HepG2 (cell line): ENCODE measurements at regions not wholly inside any gene's neighbourhood (a gene's known extent, or its start where the extent isn't known, plus 50 kb on each side); places are given as distances from the start of the nearest gene placed in this dataset.

ENCODE experiments used
- DNMT1 ChIP-seq: sonication (generic); formaldehyde crosslinking; IDR thresholded peaks from 2 replicates; pipeline ENCODE4 v1.5.1; 2020; ENCODE audit warnings: mild to moderate bottlenecking, missing genetic modification reagents
- FOXA1 ChIP-seq, 2 experiments: fragments of 450-650 bp in 1 of 2; sonication (generic) in 1 of 2; formaldehyde crosslinking in 1 of 2; IDR thresholded peaks; 2 replicates each; pipeline versions ENCODE4 v1.4.0 to v1.6.1; 2016 to 2020; ENCODE audit warnings: missing genetic modification reagents in 1 of 2
- HDAC1 ChIP-seq: sonication (generic); formaldehyde crosslinking; IDR thresholded peaks from 2 replicates; pipeline ENCODE4 v1.5.1; 2020; ENCODE audit warnings: mild to moderate bottlenecking, missing genetic modification reagents
- JUND ChIP-seq: sonication (generic); formaldehyde crosslinking; IDR thresholded peaks from 2 replicates; pipeline ENCODE4 v1.8.0; 2022; ENCODE audit warnings: mild to moderate bottlenecking, missing genetic modification reagents
- KAT8 ChIP-seq: IDR thresholded peaks from 2 replicates; pipeline ENCODE4 v1.6.1; 2016; ENCODE audit warnings: missing genetic modification reagents, missing compliant biosample characterization
- MXI1 ChIP-seq: IDR thresholded peaks from 3 replicates; pipeline ENCODE4 v1.6.1; 2012; ENCODE audit warnings: low read depth, low read length, inconsistent platforms, borderline replicate concordance
- NAIF1 ChIP-seq: sonication (generic); formaldehyde crosslinking; IDR thresholded peaks from 2 replicates; pipeline ENCODE4 v1.5.0; 2020; ENCODE audit warnings: mild to moderate bottlenecking, missing genetic modification reagents, borderline replicate concordance
- NCOR1 ChIP-seq: fragments of 200-600 bp; sonication (generic); IDR thresholded peaks from 2 replicates; pipeline ENCODE4 v1.7.0; 2017; ENCODE audit warnings: antibody characterized with exemption, low read length, borderline replicate concordance
- RBAK ChIP-seq: sonication (generic); formaldehyde crosslinking; IDR thresholded peaks from 2 replicates; pipeline ENCODE4 v1.5.1; 2020; ENCODE audit warnings: mild to moderate bottlenecking, missing genetic modification reagents
- RERE ChIP-seq: IDR thresholded peaks from 2 replicates; pipeline ENCODE4 v1.6.1; 2016; ENCODE audit warnings: low read depth, missing genetic modification reagents, missing compliant biosample characterization
- SNAPC5 ChIP-seq: sonication (generic); formaldehyde crosslinking; IDR thresholded peaks from 2 replicates; pipeline ENCODE4 v1.8.1; 2023; ENCODE audit warnings: mild to moderate bottlenecking, missing genetic modification reagents, borderline replicate concordance
- SOX5 ChIP-seq: IDR thresholded peaks from 2 replicates; pipeline ENCODE4 v1.6.1; 2016; ENCODE audit warnings: borderline replicate concordance
- ZBTB43 ChIP-seq: sonication (generic); formaldehyde crosslinking; conservative IDR thresholded peaks from 2 replicates; pipeline ENCODE4 v1.4.0; 2020; ENCODE audit warnings: missing genetic modification reagents
- ZMYM3 ChIP-seq: sonication (generic); formaldehyde crosslinking; IDR thresholded peaks from 2 replicates; pipeline ENCODE4 v1.5.1; 2020; ENCODE audit warnings: mild to moderate bottlenecking, missing genetic modification reagents
- ZNF136 ChIP-seq: sonication (generic); formaldehyde crosslinking; IDR thresholded peaks from 2 replicates; pipeline ENCODE4 v1.8.1; 2022; ENCODE audit warnings: low read depth, mild to moderate bottlenecking, moderate library complexity, missing genetic modification reagents
- ZNF644 ChIP-seq: IDR thresholded peaks from 2 replicates; pipeline ENCODE4 v1.6.1; 2016; ENCODE audit warnings: low read depth
- ZNF740 ChIP-seq: sonication (generic); formaldehyde crosslinking; IDR thresholded peaks from 2 replicates; pipeline ENCODE4 v1.4.0; 2020; ENCODE audit warnings: missing genetic modification reagents
- ZNF761 ChIP-seq: sonication (generic); formaldehyde crosslinking; conservative IDR thresholded peaks from 2 replicates; pipeline ENCODE4 v1.4.0; 2020; ENCODE audit warnings: mild to moderate bottlenecking, missing genetic modification reagents
- ZNF800 ChIP-seq: sonication (generic); formaldehyde crosslinking; IDR thresholded peaks from 2 replicates; pipeline ENCODE4 v1.4.0; 2020; ENCODE audit warnings: missing genetic modification reagents
- ZSCAN21 ChIP-seq: sonication (generic); formaldehyde crosslinking; IDR thresholded peaks from 2 replicates; pipeline ENCODE4 v1.8.0; 2022; ENCODE audit warnings: mild to moderate bottlenecking, missing genetic modification reagents, moderate library complexity, borderline replicate concordance

- TF ChIP-seq NAIF1 (no peak), HDAC1 (CRISPR knock-in tag) (peak; percentile 88), SNAPC5 (CRISPR knock-in tag) (peak; percentile 64; the same call in 1 of the 2 replicates), NCOR1 (no peak), ZNF800 (CRISPR knock-in tag) (peak; percentile 59; the same call in 1 of the 2 replicates), DNMT1 (CRISPR knock-in tag) (peak; percentile 53; the same call in 1 of the 2 replicates), JUND (CRISPR knock-in tag) (peak; percentile 93), MXI1 (peak; percentile 59; the same call in 1 of the 3 replicates), SOX5 (CRISPR knock-in tag) (peak; percentile 84), ZNF740 (peak; percentile 45), ZMYM3 (CRISPR knock-in tag) (peak; percentile 76), ZNF644 (CRISPR knock-in tag) (no peak), RERE (CRISPR knock-in tag) (0 out of 2 replicates have a peak, but pooled peaks have one; percentile 27), ZBTB43 (CRISPR knock-in tag) (no peak), ZSCAN21 (CRISPR knock-in tag) (peak; percentile 87), ZNF136 (CRISPR knock-in tag) (0 out of 2 replicates have a peak, but pooled peaks have one; percentile 73), FOXA1 (IDR thresholded peaks at IDR 0.05) (no peak), FOXA1 (CRISPR knock-in tag; IDR thresholded peaks at IDR 0.05) (peak; percentile 72; the same call in 1 of the 2 replicates), ZNF761 (CRISPR knock-in tag) (peak; percentile 73; the same call in 1 of the 2 replicates), RBAK (CRISPR knock-in tag) (peak; percentile 85; the same call in 1 of the 2 replicates), KAT8 (CRISPR knock-in tag) (peak; percentile 78)
Measured at GRCh38 chr6:167210375-167211294, 52.9 kb upstream of the GPR31 start (continued).
